Putamen (tissue), 1 donor: ENCODE measurements at regions not wholly inside any gene's neighbourhood (a gene's known extent, or its start where the extent isn't known, plus 50 kb on each side); places are given as distances from the start of the nearest gene placed in this dataset.
A peak's percentile ranks its signal among the peaks of the same experiment; 100 is the strongest.
"Not testable (repeated sequence)": the region's sequence is repeated elsewhere in the genome, so short reads cannot be mapped to it uniquely, and the experiment has no call there.

Source experiments
- DNase-seq: peaks from one replicate; pipeline ENCODE4 v3.0.0-alpha.2; 2016; ENCODE audit warnings: low spot score

GRCh38 chr4:107468156-107468555 is 251.9 kb downstream of the PAPSS1 start:
- no peak for DNase-seq

- DNase-seq: no peak
These were observed 252.6 kb downstream of the PAPSS1 start for GRCh38 chr4:107467461-107467860.

DNA sequence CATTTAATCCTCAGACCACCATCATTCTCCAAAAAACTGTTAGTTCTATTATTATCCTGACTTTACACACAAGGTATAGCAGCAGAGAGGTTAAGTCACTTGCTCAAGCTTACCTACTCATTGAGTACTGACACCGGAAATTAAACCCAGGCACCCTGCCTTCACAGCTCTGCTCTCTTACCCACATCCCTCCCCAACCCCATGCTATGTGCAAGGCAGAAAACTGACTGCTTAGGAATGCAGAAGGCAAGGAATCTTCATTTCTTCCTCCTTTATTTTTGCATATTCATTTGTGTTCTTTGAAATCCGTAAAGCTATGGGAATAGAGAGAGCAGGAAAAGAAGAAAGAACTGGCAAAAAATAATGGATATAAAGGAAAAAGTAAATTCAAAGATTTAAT is 261.8 kb downstream of the PAPSS1 start:
- no peak for DNase-seq

- DNase-seq: no peak
These were observed 266.0 kb downstream of the PAPSS1 start for GRCh38 chr4:107453987-107454386.

DNA sequence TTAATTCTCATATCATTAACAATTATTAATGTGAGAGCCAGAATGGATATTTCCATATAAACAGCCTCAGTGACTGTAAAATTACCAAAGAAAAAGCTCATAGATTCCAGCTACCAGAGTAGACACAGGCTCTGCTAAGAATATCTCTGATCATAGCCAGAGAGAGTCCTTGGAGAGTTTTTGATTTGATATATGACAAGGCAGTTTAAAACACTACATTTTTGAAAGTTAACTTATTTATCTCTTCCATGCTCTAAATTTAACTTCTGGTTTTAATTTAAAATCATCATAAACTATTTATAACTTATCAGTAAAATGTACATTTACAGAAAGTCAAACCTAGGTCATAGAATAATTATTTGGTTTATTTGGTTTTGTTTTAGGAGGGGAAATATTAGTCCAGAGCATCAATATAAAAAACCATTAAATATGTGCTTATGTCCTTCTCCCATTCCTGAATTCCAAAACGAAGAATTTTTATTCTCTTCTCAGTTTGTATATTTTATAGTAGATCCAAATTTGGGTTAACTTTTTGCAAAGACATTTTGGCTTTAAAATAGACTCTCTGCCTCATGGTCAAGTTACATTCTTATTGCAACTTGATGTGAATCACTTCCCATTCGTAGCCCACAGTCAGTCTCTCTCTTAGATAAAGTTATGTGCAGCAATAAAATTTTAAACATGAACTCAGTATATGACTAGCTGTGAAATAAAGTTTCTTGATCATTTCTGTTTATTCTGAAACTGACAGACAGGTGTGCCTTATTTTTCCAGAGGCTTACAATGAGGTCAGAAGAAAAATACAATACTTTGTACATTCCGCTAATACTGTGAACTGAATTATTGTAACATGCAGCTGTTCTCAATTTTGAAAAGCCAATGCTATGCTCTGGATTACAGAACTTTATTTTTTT is 267.1 kb downstream of the PAPSS1 start:
- no peak for DNase-seq

DNA sequence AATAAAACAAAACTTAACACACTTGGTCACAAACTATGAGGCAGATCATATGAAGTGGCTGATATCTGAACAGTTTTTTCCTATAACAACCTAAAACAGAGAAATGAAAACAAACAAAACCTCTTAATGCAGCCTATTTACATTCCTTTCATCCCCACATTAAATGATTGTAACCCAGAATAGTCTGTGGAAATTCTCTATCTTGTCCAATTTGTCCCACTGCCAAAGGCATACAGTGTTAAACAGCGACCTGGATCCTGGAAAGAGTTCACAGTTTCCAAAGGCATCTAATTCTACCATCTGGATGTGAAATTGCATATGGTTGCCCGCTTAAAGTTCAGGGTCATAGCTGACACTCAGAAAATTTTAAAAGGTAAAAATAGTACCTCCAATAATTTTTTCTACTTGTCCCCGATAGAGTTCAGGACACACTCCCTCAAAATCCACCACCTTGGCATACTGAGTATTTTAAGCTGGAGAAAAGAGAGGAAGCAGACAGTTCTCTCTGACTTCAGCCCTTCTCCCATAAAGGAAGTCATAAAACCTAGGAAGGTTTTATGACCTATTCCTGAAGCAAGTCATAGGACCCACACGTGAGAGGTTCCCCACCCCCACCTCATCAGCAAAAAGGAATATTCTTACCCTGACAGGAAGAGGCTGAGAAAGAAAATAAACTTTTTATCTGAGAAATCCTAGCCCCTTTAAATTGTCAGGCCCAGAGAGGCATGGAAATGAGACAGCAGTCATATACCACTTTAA is 270.2 kb downstream of the PAPSS1 start:
- no peak for DNase-seq

- no peak for DNase-seq
These were observed 277.4 kb downstream of the PAPSS1 start for GRCh38 chr4:107442538-107443111.

DNA sequence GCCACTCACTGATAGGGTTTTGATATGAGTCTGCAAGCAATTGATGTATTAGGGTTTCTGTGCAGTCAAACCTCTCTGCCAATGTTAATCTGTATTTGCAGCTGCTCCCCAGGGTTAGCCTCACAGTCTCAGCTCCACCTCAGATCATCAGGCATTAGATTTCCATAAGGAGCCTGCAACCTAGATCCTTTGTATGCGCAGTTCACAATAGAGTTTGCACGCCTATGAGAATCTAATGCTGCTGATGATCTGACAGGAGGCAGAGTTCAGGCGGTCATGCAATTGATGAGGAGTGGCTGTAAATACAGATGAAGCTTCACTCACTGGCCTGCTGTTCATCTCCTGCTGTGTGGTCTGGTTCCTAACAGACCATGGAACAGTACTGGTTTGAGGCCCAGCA is 280.6 kb downstream of the PAPSS1 start:
- DNase-seq: no peak

DNA sequence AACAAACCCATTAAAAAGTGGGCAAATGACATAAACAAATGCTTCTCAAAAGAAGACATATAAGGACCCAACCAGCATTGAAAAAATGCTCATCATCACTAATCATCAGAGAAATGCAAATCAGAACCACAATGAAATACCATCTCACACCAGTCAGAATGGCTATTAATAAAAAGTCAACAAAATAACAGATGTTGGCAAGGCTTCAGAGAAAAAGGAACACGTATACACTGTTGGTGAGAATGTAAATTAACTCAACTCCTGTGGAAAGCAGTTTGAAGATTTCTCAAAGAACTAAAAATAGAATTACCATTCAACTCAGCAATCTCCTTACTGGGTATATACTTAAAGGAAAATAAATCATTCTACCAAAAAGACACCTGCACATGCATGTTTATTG is 283.6 kb downstream of the PAPSS1 start:
- not testable (repeated sequence) for DNase-seq

GRCh38 chr4:107432451-107432850 is 287.6 kb downstream of the PAPSS1 start:
- peak; percentile 6 for DNase-seq

DNA sequence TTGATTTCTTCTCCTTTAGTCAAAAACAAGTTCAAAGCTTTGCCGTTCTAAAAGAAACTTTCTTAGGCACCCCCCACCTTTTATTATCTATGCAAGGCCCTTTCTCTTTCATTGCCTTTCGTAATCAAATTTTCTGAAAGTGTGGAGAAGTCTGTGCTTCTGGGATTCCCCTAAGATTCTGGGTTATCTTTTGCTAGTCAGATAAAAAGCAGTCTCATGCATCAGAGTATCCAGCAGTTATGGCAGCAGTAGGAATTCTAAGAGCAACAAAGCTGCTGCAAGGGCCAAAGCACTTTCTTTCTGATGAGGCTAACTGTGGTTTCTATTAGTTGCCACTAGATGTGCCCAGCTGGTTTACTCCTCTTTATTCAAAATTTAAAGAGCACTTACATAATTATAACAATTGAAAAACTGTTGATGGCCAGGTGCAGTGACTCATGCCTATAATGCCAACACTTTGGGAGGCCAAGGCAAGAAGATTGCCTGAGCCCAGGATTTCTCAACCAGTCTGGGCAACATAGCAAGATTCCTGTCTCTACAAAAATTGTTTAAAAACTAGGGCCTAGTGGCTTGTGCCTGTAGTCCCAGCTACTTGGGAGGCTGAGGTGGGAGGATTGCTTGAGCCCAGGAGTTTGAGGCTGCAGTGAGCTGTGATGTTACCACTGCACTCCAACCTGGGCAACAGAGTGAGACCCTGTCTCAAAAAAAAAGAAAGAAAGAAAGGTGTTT is 296.2 kb downstream of the PAPSS1 start:
- no peak for DNase-seq

- DNase-seq: not testable (repeated sequence)
These were observed 300.5 kb downstream of the PAPSS1 start for GRCh38 chr4:107419536-107419935.

DNA sequence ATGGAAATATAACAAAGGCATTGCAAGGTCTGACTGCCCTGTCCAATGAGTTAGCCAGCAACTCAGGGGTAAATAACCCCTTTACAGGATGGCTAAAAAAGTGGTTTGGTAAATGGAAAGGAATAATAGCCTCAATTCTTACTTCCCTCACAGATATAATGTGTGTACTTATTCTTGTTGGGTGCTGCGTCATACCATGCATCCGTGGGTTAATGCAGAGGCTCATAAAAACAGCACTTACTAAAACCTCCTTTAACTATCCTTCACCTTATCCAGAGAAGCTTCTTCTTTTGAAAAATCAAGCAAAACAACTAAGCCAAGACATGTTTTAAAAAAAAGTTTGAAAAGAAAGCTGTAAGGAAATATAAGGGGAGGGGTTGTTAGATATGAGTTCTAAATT is 301.0 kb downstream of the PAPSS1 start:
- no peak for DNase-seq

GRCh38 chr4:107415490-107415889 is 304.5 kb downstream of the PAPSS1 start:
- DNase-seq: not testable (repeated sequence)

DNA sequence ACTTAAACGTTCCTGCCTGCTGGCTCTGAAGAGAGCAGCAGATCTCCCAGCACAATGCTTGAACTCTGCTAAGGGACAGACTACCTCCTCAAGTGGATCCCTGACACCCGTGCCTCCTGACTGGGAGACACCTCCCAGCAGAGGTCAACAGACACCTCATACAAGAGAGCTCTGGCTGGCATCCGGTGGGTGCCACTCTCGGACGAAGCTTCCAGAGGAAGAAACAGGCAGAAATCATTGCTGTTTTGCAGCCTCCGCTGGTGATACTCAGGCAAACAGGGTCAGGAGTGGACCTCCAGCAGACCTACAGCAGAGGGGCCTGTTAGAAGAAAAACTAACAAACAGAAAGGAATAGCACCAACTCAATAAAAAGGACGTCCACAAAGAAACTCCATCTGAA is 310.2 kb downstream of the PAPSS1 start:
- DNase-seq: not testable (repeated sequence)

GRCh38 chr4:107408968-107409367 is 311.1 kb downstream of the PAPSS1 start:
- DNase-seq: no peak

DNA sequence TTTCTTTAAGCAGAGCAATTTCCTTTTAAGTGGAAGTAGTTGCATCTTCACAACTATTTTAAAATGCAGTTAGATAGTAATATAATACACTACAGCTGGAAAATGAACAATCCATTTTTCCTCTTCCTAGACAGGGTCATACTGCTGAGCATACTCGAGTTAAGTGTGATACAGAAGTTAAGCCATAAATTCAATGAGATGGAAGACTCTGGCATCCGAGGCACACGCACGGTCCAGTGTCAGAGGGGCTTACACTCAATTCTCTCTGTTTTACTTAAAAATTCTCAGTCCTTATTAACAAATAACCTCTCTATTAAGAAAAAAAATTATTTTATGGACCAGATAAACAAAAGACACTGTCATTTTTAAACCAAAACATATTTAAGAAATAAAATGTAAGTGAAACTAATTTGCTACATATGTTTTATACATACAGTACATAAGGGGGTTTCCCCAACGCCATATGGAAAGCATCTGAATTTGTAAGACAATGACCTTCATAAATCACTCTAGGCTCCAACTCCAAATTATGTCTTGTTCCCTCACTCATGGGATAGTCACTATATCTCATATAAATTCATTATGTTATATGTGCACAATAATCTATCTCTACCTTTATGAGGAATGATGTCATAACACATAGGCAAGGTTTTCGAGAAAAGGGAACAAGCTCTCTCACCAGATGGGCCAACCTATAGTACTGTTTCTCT is 315.3 kb downstream of the PAPSS1 start:
- DNase-seq: no peak

- no peak for DNase-seq
These were observed 317.7 kb downstream of the PAPSS1 start for GRCh38 chr4:107402291-107402690.

- DNase-seq: no peak
These were observed 327.1 kb downstream of the PAPSS1 start for GRCh38 chr4:107392951-107393350.

GRCh38 chr4:107392380-107392779 is 327.7 kb downstream of the PAPSS1 start:
- DNase-seq: no peak

DNA sequence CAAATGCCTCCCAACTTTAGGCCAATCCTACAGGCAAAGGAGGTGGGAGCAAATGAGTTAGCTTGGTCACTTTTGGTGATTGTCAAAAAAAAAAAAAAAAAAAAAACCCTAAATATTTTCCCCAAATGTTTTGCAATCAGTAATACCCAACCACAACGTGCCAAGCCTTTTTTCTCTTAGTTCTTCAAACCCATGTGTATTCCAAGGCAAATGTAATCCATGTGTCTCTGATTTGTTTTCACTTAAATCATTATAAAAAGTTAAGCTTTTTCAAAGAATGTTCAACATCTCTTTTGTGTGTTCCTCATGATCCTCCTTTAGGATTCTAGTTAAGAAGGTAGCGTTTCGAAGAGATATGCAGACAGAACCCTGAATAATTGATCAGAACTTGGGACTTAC is 328.4 kb downstream of the PAPSS1 start:
- DNase-seq: no peak
